B cell (primary cell): ENCODE measurements at regions not wholly inside any gene's neighbourhood (a gene's known extent, or its start where the extent isn't known, plus 50 kb on each side); places are given as distances from the start of the nearest gene placed in this dataset.

Experiments
- ATAC-seq: fragments of 200-7000 bp; cut with Tn5 transposase; one replicate; pipeline ENCODE4 v1.10.0; 2021; ENCODE audit warnings: low read depth, mild to moderate bottlenecking, moderate number of reproducible peaks, moderate library complexity
- CTCF ChIA-PET: fragments of 350-600 bp; sonication (Branson Sonifier 250); formaldehyde crosslinking; loops from one replicate; lab custom pipeline; 2021; ENCODE audit warnings: antibody characterized with exemption, inconsistent platforms; lab: Charles Lee
- POLR2A ChIA-PET: fragments of 350-600 bp; sonication (Branson Sonifier 250); formaldehyde crosslinking; loops from one replicate; lab custom pipeline; 2021; ENCODE audit warnings: antibody characterized with exemption; lab: Charles Lee
- DNase-seq: peaks from one replicate; pipeline ENCODE4 v3.0.0; 2013
- H2AFZ ChIP-seq: 2 replicates; pipeline ENCODE4 v1.6.1; 2012; ENCODE audit warnings: mild to moderate bottlenecking, low read depth, low read length; ENCODE audit not compliant: insufficient read depth, poor library complexity, severe bottlenecking
- H3K27ac ChIP-seq, 2 donors: 1 replicate in 1 of 2; 2 replicates in 1 of 2; pipeline ENCODE4 v1.5.1; 2012 to 2013; ENCODE audit warnings: low read length in 2 of 2, mild to moderate bottlenecking in 2 of 2, moderate library complexity in 1 of 2
- H3K27me3 ChIP-seq, 4 experiments: fragments of 200-600 bp in 1 of 4; sonication (generic) in 1 of 4; replicated peaks in 1 of 4; 1 replicate in 2 of 4; 2 replicates in 2 of 4; pipeline versions ENCODE4 v1.6.1 to v1.7.0; 2013 to 2016; ENCODE audit warnings: low read length in 3 of 4, mild to moderate bottlenecking in 2 of 4, mixed read lengths in 1 of 4, moderate library complexity in 1 of 4; ENCODE audit not compliant: insufficient read depth in 4 of 4, control insufficient read depth in 3 of 4; ENCODE audit errors: control extremely low read depth in 1 of 4
- H3K36me3 ChIP-seq, 2 experiments: replicated peaks in 1 of 2; 1 replicate in 1 of 2; 2 replicates in 1 of 2; pipeline versions ENCODE4 v1.6.1 to v1.7.1; 2013; ENCODE audit warnings: low read length in 1 of 2; ENCODE audit not compliant: insufficient read depth in 2 of 2, control insufficient read depth in 1 of 2; ENCODE audit errors: control extremely low read depth in 1 of 2, extremely low read depth in 1 of 2
- H3K4me1 ChIP-seq, 2 donors: fragments of 200-600 bp in 1 of 2; sonication (generic) in 1 of 2; 1 replicate in 1 of 2; 2 replicates in 1 of 2; pipeline versions ENCODE4 v1.5.1 to v1.6.1; 2013 to 2017; ENCODE audit warnings: low read length in 2 of 2; ENCODE audit not compliant: control insufficient read depth in 2 of 2, insufficient read depth in 2 of 2
- H3K4me2 ChIP-seq: replicated peaks from 2 replicates; pipeline ENCODE3; 2012; ENCODE audit warnings: mild to moderate bottlenecking, low read depth, low read length; ENCODE audit not compliant: poor library complexity, severe bottlenecking
- H3K4me3 ChIP-seq, 5 experiments: fragments of 200-600 bp in 1 of 5; sonication (generic) in 1 of 5; 1 replicate in 3 of 5; 2 replicates in 2 of 5; pipeline versions ENCODE4 v1.5.1 to v1.7.0; 2011 to 2016; ENCODE audit warnings: low read length in 4 of 5, mild to moderate bottlenecking in 4 of 5, low read depth in 2 of 5, control low read depth in 1 of 5, moderate library complexity in 1 of 5; ENCODE audit not compliant: insufficient read depth in 1 of 5; ENCODE audit errors: control extremely low read depth in 1 of 5, extremely low read depth in 1 of 5
- H3K79me2 ChIP-seq: fragments of 200-600 bp; sonication (generic); one replicate; pipeline ENCODE4 v1.6.0; 2016; ENCODE audit warnings: low read length; ENCODE audit not compliant: control insufficient read depth, insufficient read depth
- H3K9ac ChIP-seq: fragments of 200-600 bp; sonication (generic); 2 replicates; pipeline ENCODE4 v1.6.1; 2017; ENCODE audit warnings: mild to moderate bottlenecking, low read length, moderate library complexity
- H3K9me3 ChIP-seq, 3 donors: one replicate each; pipeline versions ENCODE4 v1.6.1 to v1.7.1; 2013; ENCODE audit warnings: low read length in 2 of 3; ENCODE audit not compliant: control insufficient read depth in 2 of 3, insufficient read depth in 1 of 3; ENCODE audit errors: control extremely low read depth in 1 of 3
- H4K20me1 ChIP-seq: 2 replicates; pipeline ENCODE4 v1.6.0; 2012; ENCODE audit warnings: mild to moderate bottlenecking, low read length; ENCODE audit not compliant: insufficient read depth, control insufficient read depth, poor library complexity, severe bottlenecking
- H3K27ac Mint-ChIP-seq: one replicate; pipeline ENCODE4 v1.8.0; 2021; ENCODE audit warnings: mixed read lengths
- H3K27me3 Mint-ChIP-seq: one replicate; pipeline ENCODE4 v1.8.0; 2021; ENCODE audit warnings: mixed read lengths
- H3K4me1 Mint-ChIP-seq: one replicate; pipeline ENCODE4 v1.8.0; 2021; ENCODE audit warnings: mixed read lengths
- H3K4me3 Mint-ChIP-seq: one replicate; pipeline ENCODE4 v1.8.0; 2021; ENCODE audit warnings: mixed read lengths
- H3K9me3 Mint-ChIP-seq: one replicate; pipeline ENCODE4 v1.8.0; 2022; ENCODE audit warnings: mixed read lengths; ENCODE audit not compliant: insufficient read depth
- CTCF ChIP-seq: fragments of 200-600 bp; IDR thresholded peaks from one replicate; pipeline ENCODE4 v1.8.0; 2022; ENCODE audit warnings: antibody characterized with exemption, mild to moderate bottlenecking
- EZH2 ChIP-seq: IDR thresholded peaks from 2 replicates; pipeline ENCODE4 v1.6.1; 2012; ENCODE audit warnings: borderline replicate concordance, low read depth, mild to moderate bottlenecking, moderate library complexity, low read length; ENCODE audit not compliant: insufficient read depth, poor library complexity, severe bottlenecking
- WGBS: methylation state at CpG from one replicate; pipeline ENCODE4 v1.1.5; 2013; ENCODE audit warnings: missing lambda C conversion rate; ENCODE audit not compliant: insufficient coverage; 5-methylcytosine and 5-hydroxymethylcytosine counted together
- intact Hi-C: fragments of 100-400 bp; cut with micrococcal nuclease; formaldehyde crosslinking; loops from one replicate; pipeline ENCODE4 v1.10.0; 2022

GRCh38 chr11:20289732-20290131 is 73.8 kb upstream of the HTATIP2 start:
- H3K36me3 ChIP-seq = no peaks in the 10 kb centered on the region
- H3K4me1 ChIP-seq = no peaks in the 10 kb centered on the region
- no peak overlapping the region for H2AFZ ChIP-seq
- H3K79me2 ChIP-seq = no peaks in the 10 kb centered on the region
- WGBS = no CpG with 5 or more reads among the region's 2 CpGs
- H3K27ac ChIP-seq = no peak overlapping the region
- no peak overlapping the region for H3K4me3 ChIP-seq
- ChIA-PET POLR2A (no interaction called here), CTCF (no interaction called here)
- H3K27ac Mint-ChIP-seq = no peak overlapping the region
- DNase-seq = no peak
- no peaks in the 10 kb centered on the region for H3K9me3 ChIP-seq
- H3K27me3 ChIP-seq = peaks cover 0 to 2% (median 0%) of the 10 kb centered on the region in 4 experiments
- peaks cover 11% of the 10 kb centered on the region for H3K27me3 Mint-ChIP-seq
- H3K9ac ChIP-seq = no peak overlapping the region
- H3K4me3 Mint-ChIP-seq = no peak overlapping the region
- H3K4me1 Mint-ChIP-seq = no peaks in the 10 kb centered on the region
- no peak for ATAC-seq
- intact Hi-C loops = no loop called here
- no peaks in the 10 kb centered on the region for H3K9me3 Mint-ChIP-seq
- no peaks in the 10 kb centered on the region for H4K20me1 ChIP-seq
- H3K4me2 ChIP-seq = no peak overlapping the region
- TF ChIP-seq CTCF = no peak
- TF ChIP-seq EZH2 = no peak

DNA sequence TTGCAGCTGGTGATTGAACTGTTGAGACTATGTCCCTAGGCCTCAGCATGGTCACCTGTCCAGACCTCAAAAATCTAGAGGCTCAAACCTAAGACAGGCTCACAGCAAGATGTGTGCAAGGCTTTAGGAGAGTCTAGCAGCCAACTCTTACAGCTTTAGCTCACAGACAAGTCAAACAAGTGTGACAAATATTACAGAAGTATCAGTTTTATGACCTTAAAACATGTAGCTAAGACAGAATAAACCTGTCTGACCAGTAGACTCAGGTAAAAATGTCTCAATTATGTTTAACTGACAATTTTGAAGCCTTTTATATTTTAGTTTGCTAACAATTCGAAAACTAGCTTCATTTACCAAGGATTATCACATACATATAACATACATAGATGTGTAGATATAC is 80.0 kb upstream of the HTATIP2 start:
- TF ChIP-seq EZH2 = no peak
- intact Hi-C loops = no loop called here
- no peaks in the 10 kb centered on the region for H3K4me1 Mint-ChIP-seq
- H3K27me3 ChIP-seq = peaks cover 0 to 2% (median 0%) of the 10 kb centered on the region in 4 experiments
- no peaks in the 10 kb centered on the region for H3K36me3 ChIP-seq
- H3K9me3 ChIP-seq = peaks cover 0 to 7% (median 0%) of the 10 kb centered on the region in 3 donors
- no peak overlapping the region for H3K9ac ChIP-seq
- no CpG with 5 or more reads among the region's 1 CpG for WGBS
- CTCF ChIA-PET = interaction anchor here (0.7 kb wide), 1 partner anchor 14 kb away, joined by 3 read pairs; no protein-coding TSS in a partner anchor
- no peak overlapping the region for H3K4me3 ChIP-seq
- H3K9me3 Mint-ChIP-seq = no peaks in the 10 kb centered on the region
- H3K27ac Mint-ChIP-seq = no peak overlapping the region
- H2AFZ ChIP-seq = no peak overlapping the region
- DNase-seq (no peak), ATAC-seq (no peak)
- H4K20me1 ChIP-seq = no peaks in the 10 kb centered on the region
- H3K4me1 ChIP-seq = no peaks in the 10 kb centered on the region
- no peak overlapping the region for H3K4me3 Mint-ChIP-seq
- H3K27ac ChIP-seq = no peak overlapping the region
- no peak overlapping the region for H3K4me2 ChIP-seq
- H3K79me2 ChIP-seq = no peaks in the 10 kb centered on the region
- POLR2A ChIA-PET = no interaction called here
- peaks cover 11% of the 10 kb centered on the region for H3K27me3 Mint-ChIP-seq
